NCI-H2196 (cell line): ENCODE measurements at regions not wholly inside any gene's neighbourhood (a gene's known extent, or its start where the extent isn't known, plus 50 kb on each side); places are given as distances from the start of the nearest gene placed in this dataset.
A peak's percentile ranks its signal among the peaks of the same experiment; 100 is the strongest.

ENCODE experiments used
- DNase-seq: peaks from one replicate; lab custom pipeline; 2025; ENCODE audit not compliant: unreplicated experiment; lab: John Stamatoyannopoulos, UW

GRCh38 chr7:118298771-118299170 is 74.3 kb downstream of the ANKRD7 start:
- DNase-seq = no peak

GRCh38 chr7:118300177-118300576 is 75.7 kb downstream of the ANKRD7 start:
- DNase-seq = no peak

GRCh38 chr7:118304100-118304499 is 79.6 kb downstream of the ANKRD7 start:
- no peak for DNase-seq

- DNase-seq = no peak
Measured at GRCh38 chr7:118305671-118306070, 81.2 kb downstream of the ANKRD7 start.

GRCh38 chr7:118306771-118307170 is 82.3 kb downstream of the ANKRD7 start:
- DNase-seq = no peak

- DNase-seq = no peak
Measured at GRCh38 chr7:118311121-118311836, 86.8 kb downstream of the ANKRD7 start.

GRCh38 chr7:118312051-118312450 is 87.5 kb downstream of the ANKRD7 start:
- no peak for DNase-seq

GRCh38 chr7:118312966-118313365 is 88.5 kb downstream of the ANKRD7 start:
- no peak for DNase-seq

- no peak for DNase-seq
Measured at GRCh38 chr7:118324790-118325449, 100.4 kb downstream of the ANKRD7 start.

GRCh38 chr7:118325450-118325808 is 100.9 kb downstream of the ANKRD7 start:
- no peak for DNase-seq

- no peak for DNase-seq
Measured at GRCh38 chr7:118327174-118327573, 102.7 kb downstream of the ANKRD7 start.

GRCh38 chr7:118328505-118329211 is 104.2 kb downstream of the ANKRD7 start:
- DNase-seq = no peak

- DNase-seq = no peak
Measured at GRCh38 chr7:118330388-118330787, 105.9 kb downstream of the ANKRD7 start.

GRCh38 chr7:118346748-118347147 is 122.2 kb downstream of the ANKRD7 start:
- DNase-seq = no peak

- DNase-seq = no peak
Measured at GRCh38 chr7:118349604-118350003, 125.1 kb downstream of the ANKRD7 start.

- no peak for DNase-seq
Measured at GRCh38 chr7:118350260-118350659, 125.8 kb downstream of the ANKRD7 start.

GRCh38 chr7:118352867-118353453 is 128.5 kb downstream of the ANKRD7 start:
- peak; percentile 14 for DNase-seq

- no peak for DNase-seq
Measured at GRCh38 chr7:118366363-118366762, 141.9 kb downstream of the ANKRD7 start.

- no peak for DNase-seq
Measured at GRCh38 chr7:118368958-118369357, 144.5 kb downstream of the ANKRD7 start.

- no peak for DNase-seq
Measured at GRCh38 chr7:118369987-118370386, 145.5 kb downstream of the ANKRD7 start.

GRCh38 chr7:118372530-118372929 is 148.0 kb downstream of the ANKRD7 start:
- no peak for DNase-seq

- no peak for DNase-seq
Measured at GRCh38 chr7:118389629-118390028, 165.1 kb downstream of the ANKRD7 start.
